RCC 7860 (cell line): ENCODE measurements at regions not wholly inside any gene's neighbourhood (a gene's known extent, or its start where the extent isn't known, plus 50 kb on each side); places are given as distances from the start of the nearest gene placed in this dataset.
A peak's percentile ranks its signal among the peaks of the same experiment; 100 is the strongest.

Source experiments
- DNase-seq: peaks from one replicate; pipeline ENCODE4 v3.0.0-alpha.2; 2015; ENCODE audit warnings: low spot score
- FAIRE-seq: peaks from 2 replicates; lab custom pipeline; 2012; peaks lifted over from hg19 to GRCh38; lab: Jason Lieb, UNC

DNA sequence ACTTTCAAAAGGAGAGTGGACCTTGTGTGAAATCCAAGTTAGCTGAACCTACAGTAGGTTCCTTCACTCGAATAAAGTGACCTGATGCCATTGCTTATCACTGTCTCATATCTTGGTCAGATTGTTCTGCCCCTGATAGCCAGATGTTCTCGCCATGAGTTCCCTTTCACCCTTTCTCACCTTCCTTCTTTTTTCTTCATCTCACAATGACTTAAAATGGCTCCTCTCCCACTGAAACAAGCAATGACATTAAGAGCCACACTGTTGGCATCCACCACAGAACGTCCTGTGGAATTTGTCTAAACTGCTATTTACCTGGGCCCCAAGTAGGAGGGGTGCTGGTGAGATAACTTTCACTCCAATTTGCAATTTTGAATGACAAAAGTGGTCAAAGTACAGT is 227.6 kb upstream of the PPP1R2C start:
- FAIRE-seq (no peak), DNase-seq (no peak)

DNA sequence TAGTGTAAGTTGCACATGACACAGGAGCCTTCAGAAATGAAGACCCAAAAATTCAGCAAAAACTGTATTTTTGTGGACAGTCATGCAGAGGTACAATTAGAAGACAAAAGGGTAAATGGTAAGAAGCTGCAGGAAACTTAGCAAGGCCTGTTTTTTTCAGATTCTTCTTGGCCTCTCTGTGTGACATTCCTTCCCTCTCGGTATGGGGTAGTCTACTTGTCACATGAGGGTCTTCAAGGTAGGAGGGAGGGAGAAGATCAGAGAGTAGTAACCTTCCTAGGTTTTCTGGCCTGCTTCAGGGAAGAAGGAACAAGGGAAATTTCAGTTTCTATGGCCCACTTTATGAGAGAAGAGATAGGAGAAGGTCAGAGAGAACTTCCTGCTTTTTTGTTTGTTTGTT is 230.4 kb upstream of the PPP1R2C start:
- DNase-seq = no peak
- no peak for FAIRE-seq

DNA sequence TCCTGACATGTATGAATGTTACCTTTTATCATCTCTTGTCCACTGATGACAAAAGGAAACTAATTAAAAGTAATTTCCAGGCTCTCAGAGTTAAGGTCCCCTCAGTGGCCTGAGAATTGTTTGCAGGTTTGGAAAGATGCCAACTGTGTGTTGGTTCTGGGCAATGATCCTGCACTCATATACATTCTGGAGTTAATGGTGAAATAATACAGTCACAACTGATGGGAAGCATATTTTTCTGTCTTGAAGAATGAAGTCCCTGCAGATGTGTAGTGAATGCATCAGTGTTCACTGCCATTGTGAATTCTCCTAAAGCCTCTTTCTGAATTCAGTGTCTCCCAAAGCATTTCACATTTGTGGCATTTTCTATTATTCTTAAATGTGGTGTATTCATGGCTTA is 238.1 kb upstream of the PPP1R2C start:
- FAIRE-seq (no peak), DNase-seq (no peak)

DNA sequence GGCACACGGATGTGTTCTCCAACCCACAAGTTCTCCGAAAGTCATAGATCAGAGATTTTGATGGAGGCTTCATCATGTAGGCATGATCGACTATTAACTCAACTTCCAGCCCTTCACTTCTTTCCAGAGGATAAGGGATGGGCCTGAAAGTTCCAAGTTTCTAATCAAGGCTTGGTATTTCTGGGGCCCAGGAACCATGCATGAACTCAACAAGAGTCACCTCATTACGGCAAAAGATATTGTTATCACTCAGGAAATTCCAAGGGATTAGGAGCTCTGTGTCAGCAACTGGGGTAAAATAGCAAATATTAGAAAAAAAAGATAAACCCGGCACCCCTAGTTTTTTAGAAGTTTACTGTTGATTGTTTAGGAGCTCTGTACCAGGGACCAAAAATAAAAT is 240.1 kb upstream of the PPP1R2C start:
- FAIRE-seq = no peak

DNA sequence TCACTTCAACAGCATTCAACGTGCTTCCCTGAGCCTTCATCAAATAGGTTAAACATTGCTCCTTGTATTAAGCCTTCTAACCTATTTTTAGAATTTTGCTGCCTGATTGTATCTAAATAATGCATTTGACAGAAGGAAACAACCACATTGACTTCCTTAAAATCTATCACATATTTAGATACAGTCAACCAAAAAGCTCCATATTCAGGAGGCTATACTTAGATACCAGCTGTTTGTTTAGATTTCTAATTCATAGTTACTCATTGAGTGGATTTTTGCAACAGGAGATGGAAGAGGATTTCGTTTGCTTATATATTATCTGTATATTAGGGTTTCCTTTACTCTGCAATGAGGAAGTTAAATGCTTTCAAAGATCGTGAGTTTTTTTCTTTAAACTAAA is 241.1 kb upstream of the PPP1R2C start:
- DNase-seq (no peak), FAIRE-seq (no peak)

More for the DNA sequence above, 240.1 kb upstream of the PPP1R2C start:
- no peak for DNase-seq

DNA sequence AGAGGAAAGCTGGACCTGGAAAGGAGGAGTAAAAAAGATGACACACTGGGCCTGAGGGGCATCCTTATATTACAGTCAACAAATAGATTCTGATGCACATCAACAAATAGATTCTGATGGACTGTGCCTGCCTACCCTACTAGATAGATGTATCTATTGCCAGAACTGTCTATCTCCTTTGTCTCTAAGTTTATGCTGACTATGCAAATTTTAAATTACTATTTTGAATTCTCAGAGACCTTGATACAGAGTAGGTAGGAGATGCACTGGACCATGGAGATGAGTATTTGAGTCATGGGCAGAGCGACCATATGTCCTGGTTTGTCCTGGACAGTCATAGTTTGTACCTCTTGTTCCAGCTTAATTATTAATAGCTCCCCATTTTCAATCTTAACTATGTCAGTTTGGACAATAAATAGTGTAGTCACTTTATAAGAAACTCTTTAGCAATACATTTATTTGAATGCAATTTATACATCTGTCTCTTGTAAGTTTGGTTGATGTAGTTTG is 247.9 kb upstream of the PPP1R2C start:
- FAIRE-seq (peak; percentile 80), DNase-seq (peak; percentile 21)

DNA sequence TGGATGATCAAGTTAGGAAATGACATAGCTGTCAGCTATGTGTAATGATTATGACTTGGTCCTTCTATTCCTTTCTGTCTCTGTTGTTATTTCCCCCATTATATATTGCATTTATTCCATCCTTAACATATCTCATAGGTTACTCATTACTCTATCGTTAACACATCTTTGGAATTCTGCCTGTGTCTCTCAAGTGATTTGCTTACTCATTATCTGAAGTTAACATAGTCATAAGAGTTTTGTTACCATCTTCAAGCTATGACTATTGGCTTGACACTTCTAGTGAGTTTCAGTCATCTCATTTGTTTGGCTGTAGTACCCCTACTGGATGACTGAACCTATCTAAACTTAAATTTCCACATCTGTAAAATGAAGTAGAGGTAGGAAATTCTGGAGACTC is 286.1 kb upstream of the PPP1R2C start:
- no peak for FAIRE-seq
- DNase-seq = no peak

DNA sequence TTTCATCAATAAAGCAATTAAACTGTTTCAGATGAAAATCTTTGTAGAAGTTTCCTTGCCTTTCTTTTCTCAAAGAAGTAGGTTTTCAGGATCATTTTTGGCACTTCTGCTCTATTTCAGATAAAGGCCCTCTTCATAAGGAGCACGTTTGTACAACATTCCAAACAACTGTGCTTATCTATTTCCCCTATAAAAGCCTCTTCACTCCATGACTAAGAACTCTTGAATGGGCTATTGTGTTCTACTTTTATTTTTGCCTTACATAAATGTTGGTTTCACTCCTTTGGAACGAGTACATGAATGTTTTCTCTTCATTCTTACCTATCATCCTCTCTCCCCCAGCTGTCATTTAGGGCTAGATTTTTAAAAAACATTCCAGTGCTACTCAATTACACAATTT is 288.0 kb upstream of the PPP1R2C start:
- DNase-seq (no peak), FAIRE-seq (no peak)

DNA sequence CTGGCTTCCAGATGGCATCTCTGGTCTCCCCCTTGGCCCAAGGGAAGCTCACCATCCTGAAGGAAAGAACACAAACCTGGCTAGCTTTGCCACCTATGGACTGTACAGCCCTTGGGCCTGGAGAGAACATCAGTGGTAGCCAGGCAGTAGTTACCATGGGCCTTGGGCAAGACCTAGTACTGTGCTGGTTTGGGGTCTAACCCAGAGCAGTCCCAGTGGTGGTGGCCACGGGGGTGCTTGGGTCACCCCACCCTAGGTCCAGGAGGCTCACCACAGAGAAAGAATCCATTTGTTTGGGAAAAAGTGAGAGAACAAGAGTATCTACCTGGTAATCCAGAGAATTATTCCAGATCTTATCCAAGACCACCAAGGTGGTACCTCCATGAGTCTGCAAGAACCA is 290.7 kb upstream of the PPP1R2C start:
- no peak for DNase-seq
- no peak for FAIRE-seq

DNA sequence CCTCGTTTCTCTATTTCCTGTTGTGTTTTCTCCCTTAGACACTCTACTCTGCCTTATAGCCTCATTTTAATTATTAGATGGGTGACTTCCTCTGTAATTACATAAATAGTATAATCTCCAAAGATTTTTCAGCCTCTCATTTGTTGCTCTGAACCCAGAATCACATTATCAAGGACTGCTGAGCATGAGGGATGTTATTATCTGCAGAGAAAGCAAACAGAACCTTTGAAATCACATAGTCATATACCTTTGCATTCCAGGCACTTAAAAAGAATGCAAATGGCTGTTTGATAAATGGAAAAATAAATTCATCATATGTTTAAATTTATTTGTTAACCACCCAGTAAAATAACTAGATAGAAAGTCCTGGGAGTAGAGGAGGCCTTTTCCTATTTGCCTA is 305.1 kb upstream of the PPP1R2C start:
- FAIRE-seq (no peak), DNase-seq (no peak)

DNA sequence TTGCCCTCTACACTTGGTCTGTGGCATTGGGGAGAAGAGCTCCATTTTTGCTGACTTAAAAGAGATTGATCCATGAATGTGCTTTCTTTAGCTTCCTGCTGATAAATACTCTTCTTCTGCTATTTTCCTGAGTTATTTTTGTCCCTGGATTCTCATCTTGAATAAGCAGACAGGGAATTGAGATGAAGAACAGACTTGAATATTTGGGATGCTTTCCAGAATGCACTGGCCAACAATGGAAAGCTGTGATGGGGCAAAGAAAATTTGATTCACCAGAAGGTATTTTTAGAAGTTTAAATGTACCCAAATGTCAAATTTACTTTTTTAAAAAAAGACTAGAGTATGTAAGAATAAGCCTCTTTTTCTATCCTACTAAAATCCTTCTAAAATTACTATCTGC is 309.9 kb upstream of the PPP1R2C start:
- no peak for FAIRE-seq

DNA sequence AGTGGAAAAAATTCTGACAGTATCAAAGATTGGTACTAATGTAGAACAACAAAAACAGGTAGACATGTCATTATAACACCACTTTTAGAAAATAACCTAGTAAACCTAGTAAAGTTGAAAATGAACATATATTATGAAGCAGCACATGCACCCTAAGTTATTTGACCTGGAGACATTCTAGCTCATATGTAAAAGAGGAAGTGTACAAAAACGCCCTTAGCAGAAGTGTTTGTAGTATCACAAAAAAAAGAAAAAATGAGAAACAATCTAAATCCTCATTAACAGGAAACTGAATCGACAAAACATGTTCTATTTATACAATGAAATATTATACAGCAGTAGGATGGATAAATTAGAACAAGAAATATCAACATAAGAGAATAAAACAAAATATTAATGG is 318.9 kb upstream of the PPP1R2C start:
- DNase-seq = no peak
- no peak for FAIRE-seq

More for the DNA sequence above, 309.9 kb upstream of the PPP1R2C start:
- no peak for DNase-seq

DNA sequence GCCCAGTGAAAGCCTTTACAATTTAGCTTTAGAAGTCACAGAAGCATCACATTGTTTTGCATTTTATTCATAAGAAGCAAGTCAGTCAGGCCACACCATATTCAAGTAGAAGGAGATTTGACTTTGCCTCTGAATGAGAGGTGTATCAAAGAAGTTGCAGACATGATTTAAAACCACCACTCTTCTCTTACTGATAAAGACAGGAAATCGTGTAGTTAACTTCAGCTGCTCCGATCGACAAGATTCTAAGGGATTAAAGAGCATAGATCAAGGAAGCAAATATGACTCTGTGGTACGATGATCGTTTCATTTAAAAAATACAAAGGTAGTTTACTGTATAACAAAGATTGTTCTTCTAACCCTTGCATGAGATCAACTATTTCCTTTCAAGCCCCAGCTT is 328.0 kb upstream of the PPP1R2C start:
- no peak for FAIRE-seq

DNA sequence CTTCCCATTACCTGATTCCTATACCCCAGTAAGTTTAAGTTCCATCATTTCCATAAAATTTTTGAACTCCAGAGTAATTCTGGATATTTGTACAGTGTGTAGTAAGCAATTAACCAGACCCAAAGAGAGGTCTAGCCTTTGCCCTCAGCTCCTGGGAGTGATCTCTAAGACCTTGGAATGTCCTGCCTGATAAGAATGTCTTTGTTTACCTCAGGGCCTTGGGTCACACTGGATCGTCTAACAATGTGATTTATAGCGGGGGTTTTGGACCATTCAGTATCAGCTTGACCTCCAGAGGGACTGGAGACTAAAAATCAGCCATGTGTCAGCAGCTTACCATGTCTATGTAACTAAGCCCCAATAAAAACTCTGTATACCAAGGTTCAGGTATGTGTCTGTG is 330.9 kb upstream of the PPP1R2C start:
- no peak for FAIRE-seq
- DNase-seq = peak; percentile 18

More for the DNA sequence above, 328.0 kb upstream of the PPP1R2C start:
- DNase-seq = no peak

DNA sequence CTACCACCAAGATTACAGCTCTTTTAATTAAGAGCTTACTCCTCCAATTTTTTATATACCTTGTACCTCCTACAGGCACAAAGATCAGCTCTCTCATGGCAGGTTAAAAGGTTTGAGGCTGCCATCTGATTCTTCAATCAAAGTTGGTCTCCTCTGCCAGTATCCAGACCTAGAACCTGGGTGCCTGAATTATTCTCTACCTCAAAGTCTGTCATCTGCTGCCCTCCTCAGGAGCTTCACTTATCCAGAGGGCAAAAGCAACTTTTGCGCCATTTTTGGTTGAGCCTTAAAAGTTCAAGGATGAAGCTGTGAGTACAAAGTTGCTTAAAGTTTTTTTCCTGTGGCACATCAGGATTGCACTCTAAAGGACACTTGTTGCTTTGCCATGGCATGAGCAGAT is 343.7 kb upstream of the PPP1R2C start:
- DNase-seq (no peak), FAIRE-seq (no peak)

DNA sequence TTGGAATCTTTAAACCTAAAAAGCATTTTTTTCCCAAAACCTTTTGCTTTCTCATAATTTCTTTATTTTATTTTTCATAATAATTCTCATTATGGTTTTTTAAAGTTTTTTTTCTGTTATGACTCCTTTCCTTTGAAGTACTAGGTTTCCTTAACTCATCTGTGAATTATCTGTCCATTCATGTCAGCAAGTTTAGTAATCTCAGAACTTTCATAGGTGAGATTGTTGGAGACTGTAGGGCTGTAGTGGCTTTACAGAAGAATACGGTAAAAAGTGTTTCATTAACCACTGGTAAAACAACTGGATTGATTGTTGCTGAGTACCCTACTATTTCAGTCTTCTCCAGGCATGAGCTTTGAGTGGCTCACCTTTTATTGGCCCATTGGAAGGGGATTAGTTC is 361.7 kb upstream of the PPP1R2C start:
- FAIRE-seq (no peak), DNase-seq (no peak)

DNA sequence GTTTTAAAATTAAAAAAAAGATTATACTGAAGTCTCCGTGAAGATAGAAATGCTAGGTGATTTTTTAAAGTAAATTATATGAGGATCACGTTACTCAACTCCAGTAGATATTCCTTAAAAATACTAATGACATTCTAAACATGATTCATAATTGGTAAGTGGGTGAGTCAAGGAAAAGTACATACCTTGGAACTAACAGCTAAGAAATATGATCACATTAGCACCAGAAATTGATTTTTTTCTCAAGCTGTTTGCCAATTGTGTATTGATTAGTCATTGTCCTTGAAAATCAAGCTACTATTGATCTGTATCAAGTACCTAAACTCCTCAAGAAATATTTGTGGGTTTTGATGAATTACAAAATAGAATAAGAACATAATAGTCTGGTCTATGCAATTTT is 362.6 kb upstream of the PPP1R2C start:
- DNase-seq (no peak), FAIRE-seq (no peak)

DNA sequence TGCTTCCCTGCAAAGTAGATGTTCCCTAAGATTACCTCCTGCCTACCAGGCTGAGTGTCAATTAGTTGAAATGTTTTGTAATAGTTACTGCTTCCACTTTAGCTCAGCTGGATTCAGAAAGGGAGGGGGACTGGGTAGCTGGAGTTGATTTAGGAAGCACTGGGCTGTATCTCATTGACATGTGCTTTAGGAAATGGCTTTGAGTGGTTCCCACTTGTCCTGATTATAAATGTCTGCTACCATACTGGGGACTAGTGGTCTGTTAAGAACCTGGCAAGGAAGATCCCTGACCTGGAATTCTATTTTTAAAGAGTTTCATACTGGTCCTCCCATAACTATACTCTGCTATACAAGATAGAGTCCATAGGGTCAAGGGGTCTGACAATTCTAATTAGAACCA is 363.9 kb upstream of the PPP1R2C start:
- FAIRE-seq = no peak

DNA sequence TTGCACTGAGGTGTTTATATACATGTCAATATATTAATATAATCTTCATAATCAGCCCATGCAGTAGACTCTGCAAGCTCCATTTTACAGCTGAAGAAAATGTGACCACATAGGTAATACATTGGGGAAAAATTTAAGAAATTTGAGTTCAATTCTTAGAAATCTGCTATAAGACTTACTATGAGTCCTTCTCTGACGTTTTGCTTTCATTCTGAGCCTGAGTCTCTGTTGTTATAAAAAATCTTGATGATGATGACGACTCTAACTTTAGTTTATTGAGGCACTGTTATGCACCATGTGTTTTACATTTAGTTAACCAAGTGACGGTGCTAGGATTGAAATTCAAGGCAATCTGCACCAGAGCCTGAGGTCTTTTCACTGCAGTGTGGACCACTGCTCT is 370.3 kb upstream of the PPP1R2C start:
- FAIRE-seq = no peak

More for the DNA sequence above, 363.9 kb upstream of the PPP1R2C start:
- DNase-seq = no peak

DNA sequence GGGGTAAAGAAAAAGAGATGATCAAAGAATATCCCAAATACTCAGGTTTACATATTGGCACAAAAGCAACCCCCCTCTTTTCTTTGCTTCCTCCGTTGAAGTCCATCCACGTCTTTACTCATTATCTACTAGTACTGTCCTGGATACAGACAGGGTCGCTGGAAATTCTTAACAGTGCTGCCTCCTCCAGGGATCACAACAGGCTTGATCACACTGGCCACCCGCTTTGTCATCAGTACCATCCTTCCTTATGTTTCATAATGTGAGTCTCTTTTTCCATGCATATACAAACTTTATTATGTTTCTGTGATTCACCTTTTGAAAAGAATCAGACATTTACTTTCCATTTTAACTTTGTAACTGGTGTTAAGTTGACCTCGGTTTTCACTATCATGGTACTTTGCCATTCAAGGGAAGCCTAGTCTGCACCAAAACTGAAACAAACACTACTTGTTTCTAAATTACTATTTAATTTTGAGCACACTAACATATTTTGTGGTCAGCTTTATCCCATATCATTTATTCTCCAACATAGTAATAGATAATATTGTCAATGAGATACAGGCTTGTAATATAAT is 387.5 kb upstream of the PPP1R2C start:
- DNase-seq = no peak
- FAIRE-seq = no peak

More for the DNA sequence above, 370.3 kb upstream of the PPP1R2C start:
- no peak for DNase-seq

DNA sequence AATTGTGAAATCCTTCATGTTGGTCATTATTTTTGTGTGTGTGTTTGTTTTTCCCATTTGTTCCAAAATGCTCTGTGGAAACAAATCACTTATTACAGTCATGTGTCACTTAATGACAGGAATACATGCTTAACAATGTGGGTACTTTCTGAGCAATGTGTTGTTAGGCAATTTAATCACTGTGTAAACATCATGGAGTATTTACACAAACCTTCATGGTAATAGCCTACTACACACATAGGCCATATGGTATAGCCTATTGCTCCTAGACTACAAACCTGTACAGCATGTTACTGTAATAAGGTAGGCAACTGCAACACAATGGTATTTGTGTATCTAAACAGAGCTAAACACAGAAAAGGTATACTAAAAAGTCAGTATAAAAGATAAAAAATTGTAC is 388.9 kb upstream of the PPP1R2C start:
- no peak for FAIRE-seq

DNA sequence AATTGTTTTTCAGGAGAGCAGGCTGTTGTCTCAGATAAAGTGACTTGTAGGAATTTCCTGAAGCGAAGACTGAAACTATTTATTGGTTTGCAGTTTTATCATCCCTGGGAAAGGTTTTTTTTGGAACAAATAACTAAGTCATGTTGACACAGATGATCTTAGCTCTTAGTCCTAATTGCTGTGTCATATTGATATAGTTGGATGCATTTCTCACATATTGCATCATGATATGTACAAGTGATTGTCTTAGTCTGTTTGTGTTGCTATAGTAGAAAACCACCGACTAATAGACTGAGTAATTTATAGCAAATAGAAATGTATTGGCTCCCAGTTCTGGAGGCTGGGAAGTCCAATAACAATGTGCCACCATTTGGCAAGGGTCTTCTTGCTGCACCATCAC is 397.5 kb upstream of the PPP1R2C start:
- FAIRE-seq (no peak), DNase-seq (no peak)

More for the DNA sequence above, 388.9 kb upstream of the PPP1R2C start:
- no peak for DNase-seq

DNA sequence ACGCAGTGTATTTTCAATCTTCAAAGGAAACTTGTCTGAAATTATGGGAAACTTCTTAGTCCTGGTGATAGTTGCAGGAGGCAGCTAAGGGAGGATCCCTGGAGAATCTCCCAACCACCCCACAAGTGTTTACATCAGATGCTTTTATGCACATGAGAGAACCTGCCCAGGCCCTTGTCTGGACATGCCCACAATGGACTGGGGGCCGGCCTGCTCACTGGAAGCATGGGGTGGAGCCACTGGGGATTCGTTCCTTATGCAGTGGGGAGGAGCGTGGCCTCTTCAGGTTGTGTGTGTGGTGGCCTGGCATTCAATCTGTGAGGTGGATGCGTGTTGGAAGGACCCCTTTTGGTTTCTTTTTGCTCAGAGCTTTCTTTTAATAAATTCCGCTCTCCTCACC is 398.7 kb upstream of the PPP1R2C start:
- FAIRE-seq (no peak), DNase-seq (no peak)
